ENCODE measurements at regions not wholly inside any gene's neighbourhood (a gene's known extent, or its start where the extent isn't known, plus 50 kb on each side); places are given as distances from the start of the nearest gene placed in this dataset.

- no peak overlapping the region for H3K4me3 ChIP-seq (ENCODE audit: low read length)
- TF ChIP-seq CTCF (IDR thresholded peaks at IDR 0.05; ENCODE audit: insufficient read depth, low read depth, low read length, missing control alignments) = no peak
- DNase-seq (ENCODE audit: low read depth) = no peak
Measured at GRCh38 chr1:176285996-176286395, 78.9 kb upstream of the COP1 start.

GRCh38 chr1:176271572-176271971, 64.5 kb upstream of the COP1 start:
- no peak overlapping the region for H3K4me3 ChIP-seq (ENCODE audit: low read length)
- TF ChIP-seq CTCF (IDR thresholded peaks at IDR 0.05; ENCODE audit: insufficient read depth, low read depth, low read length, missing control alignments) = no peak
- DNase-seq (ENCODE audit: low read depth) = no peak

Data from epithelial cell of esophagus (primary cell).